Upper lobe of right lung (tissue), 1 donor: ENCODE measurements at regions not wholly inside any gene's neighbourhood (a gene's known extent, or its start where the extent isn't known, plus 50 kb on each side); places are given as distances from the start of the nearest gene placed in this dataset.

Experiments used
- ATAC-seq: fragments of 200-7000 bp; cut with Tn5 transposase; one replicate; pipeline ENCODE4 v1.9.1; 2020; ENCODE audit warnings: mild to moderate bottlenecking, moderate library complexity
- DNase-seq: peaks from one replicate; pipeline ENCODE4 v3.0.0-alpha.2; 2020
- H3K27ac ChIP-seq: fragments of 200-600 bp; one replicate; pipeline ENCODE4 v1.8.0; 2022
- H3K27me3 ChIP-seq: fragments of 200-600 bp; one replicate; pipeline ENCODE4 v1.8.0; 2022; ENCODE audit warnings: mild to moderate bottlenecking
- H3K36me3 ChIP-seq: fragments of 200-600 bp; one replicate; pipeline ENCODE4 v1.8.0; 2022
- H3K4me1 ChIP-seq: fragments of 200-600 bp; one replicate; pipeline ENCODE4 v1.8.0; 2022
- H3K4me3 ChIP-seq: fragments of 200-600 bp; one replicate; pipeline ENCODE4 v1.8.0; 2022; ENCODE audit warnings: mild to moderate bottlenecking
- H3K9me3 ChIP-seq: fragments of 200-600 bp; one replicate; pipeline ENCODE4 v1.8.0; 2022
- intact Hi-C: fragments of 100-400 bp; cut with DNase I; formaldehyde crosslinking; loops from one replicate; pipeline ENCODE4 v1.11.0; 2022
- TF ChIP-seq, protein P1 (sequence below): fragments of 200-600 bp; IDR thresholded peaks from one replicate; pipeline ENCODE4 v1.8.0; 2022; ENCODE audit warnings: antibody characterized with exemption
- donor health status: DM: no; HTN: yes; CAD: no; lungs with severe emphysema.

DNA sequence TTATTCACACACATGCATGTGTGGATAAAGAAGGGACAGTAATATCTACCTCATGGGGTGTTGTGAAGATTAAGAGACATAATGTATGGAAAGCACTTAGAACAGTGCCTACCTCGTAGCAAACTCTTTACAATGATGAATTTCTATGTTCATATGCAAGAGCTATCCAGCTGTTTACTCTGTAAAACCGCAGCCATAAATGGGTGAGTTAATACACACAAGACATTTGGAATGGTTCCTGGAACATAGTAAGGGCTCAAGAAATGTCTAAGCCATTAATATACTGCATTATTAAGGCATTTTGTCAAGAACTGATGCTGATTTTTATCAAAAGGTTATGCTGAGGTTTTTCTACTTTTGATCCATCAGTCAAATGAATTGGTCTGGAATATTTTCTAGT is 1076.2 kb downstream of the TSN start:
- TF ChIP-seq, protein P1, sequence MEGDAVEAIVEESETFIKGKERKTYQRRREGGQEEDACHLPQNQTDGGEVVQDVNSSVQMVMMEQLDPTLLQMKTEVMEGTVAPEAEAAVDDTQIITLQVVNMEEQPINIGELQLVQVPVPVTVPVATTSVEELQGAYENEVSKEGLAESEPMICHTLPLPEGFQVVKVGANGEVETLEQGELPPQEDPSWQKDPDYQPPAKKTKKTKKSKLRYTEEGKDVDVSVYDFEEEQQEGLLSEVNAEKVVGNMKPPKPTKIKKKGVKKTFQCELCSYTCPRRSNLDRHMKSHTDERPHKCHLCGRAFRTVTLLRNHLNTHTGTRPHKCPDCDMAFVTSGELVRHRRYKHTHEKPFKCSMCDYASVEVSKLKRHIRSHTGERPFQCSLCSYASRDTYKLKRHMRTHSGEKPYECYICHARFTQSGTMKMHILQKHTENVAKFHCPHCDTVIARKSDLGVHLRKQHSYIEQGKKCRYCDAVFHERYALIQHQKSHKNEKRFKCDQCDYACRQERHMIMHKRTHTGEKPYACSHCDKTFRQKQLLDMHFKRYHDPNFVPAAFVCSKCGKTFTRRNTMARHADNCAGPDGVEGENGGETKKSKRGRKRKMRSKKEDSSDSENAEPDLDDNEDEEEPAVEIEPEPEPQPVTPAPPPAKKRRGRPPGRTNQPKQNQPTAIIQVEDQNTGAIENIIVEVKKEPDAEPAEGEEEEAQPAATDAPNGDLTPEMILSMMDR: no peak
- H3K27me3 ChIP-seq: no peaks in the 10 kb centered on the region
- no peaks in the 10 kb centered on the region for H3K4me1 ChIP-seq
- no peak for DNase-seq
- ATAC-seq: no peak
- no peaks in the 10 kb centered on the region for H3K36me3 ChIP-seq
- H3K4me3 ChIP-seq: no peak overlapping the region
- H3K9me3 ChIP-seq: no peaks in the 10 kb centered on the region
- intact Hi-C loops: no loop called here
- H3K27ac ChIP-seq: no peak overlapping the region

DNA sequence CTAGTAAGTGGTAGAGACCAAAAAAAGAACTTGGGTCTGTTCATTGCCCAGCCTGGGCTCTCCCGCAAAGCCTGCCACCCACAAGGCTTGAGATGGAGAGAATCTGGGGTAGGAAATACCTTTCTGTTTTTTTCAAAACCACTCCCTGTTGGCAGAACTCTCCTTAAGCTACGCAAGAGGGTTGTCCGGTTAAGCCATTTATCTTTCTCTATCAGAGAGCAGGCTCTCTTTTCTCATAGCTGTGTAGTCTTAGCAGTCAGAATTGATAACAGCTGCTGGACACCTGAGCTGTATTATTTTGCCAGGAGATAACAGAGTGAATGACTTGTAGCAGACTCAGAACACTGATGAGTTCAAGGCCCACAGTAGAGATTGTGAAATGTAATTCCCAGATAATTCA is 1088.1 kb downstream of the TSN start:
- TF ChIP-seq, protein P1: no peak
- DNase-seq (no peak), ATAC-seq (no peak)
- no peak overlapping the region for H3K27ac ChIP-seq
- H3K4me1 ChIP-seq: no peaks in the 10 kb centered on the region
- H3K9me3 ChIP-seq: no peaks in the 10 kb centered on the region
- no peak overlapping the region for H3K4me3 ChIP-seq
- intact Hi-C loops: no loop called here
- no peaks in the 10 kb centered on the region for H3K27me3 ChIP-seq
- no peaks in the 10 kb centered on the region for H3K36me3 ChIP-seq

- TF ChIP-seq, protein P1: no peak
- intact Hi-C loops: no loop called here
- H3K9me3 ChIP-seq: no peaks in the 10 kb centered on the region
- H3K36me3 ChIP-seq: no peaks in the 10 kb centered on the region
- H3K4me1 ChIP-seq: no peaks in the 10 kb centered on the region
- H3K27ac ChIP-seq: no peak overlapping the region
- H3K4me3 ChIP-seq: no peak overlapping the region
- DNase-seq (no peak), ATAC-seq (no peak)
- no peaks in the 10 kb centered on the region for H3K27me3 ChIP-seq
These were observed 1095.7 kb downstream of the TSN start for GRCh38 chr2:122851161-122851560.

DNA sequence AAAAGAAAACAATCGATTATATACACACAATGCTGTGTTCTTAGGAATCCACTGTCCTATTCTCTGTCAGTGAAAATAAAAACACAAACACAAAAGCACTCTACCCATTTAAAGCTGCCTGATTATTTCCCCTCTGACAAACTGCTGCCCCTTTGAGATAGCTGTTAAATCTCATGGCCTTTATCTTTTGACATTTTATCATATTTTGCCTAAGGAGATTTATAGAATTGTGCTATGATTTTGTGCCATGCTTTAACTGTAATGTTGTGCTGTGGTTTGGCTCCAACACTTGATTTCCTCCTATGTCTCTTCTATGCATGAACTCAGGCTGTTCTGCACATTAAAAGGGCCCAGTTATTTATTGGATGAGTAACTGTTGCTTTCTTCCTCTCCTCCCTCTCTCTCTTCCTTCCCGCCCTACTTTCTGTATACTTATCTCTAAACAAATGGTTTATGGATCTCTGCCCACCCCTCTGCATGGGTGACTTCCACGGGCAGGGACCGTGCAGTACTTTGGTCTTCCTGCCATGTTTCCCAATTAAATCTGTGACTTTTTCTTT is 1096.6 kb downstream of the TSN start:
- Histone ChIP-seq H3K9me3 (no peaks in the 10 kb centered on the region), H3K4me3 (no peak overlapping the region), H3K36me3 (no peaks in the 10 kb centered on the region), H3K27me3 (no peaks in the 10 kb centered on the region), H3K4me1 (no peaks in the 10 kb centered on the region), H3K27ac (no peak overlapping the region)
- ATAC-seq (no peak), DNase-seq (no peak)
- TF ChIP-seq, protein P1: no peak
- intact Hi-C loops: no loop called here

DNA sequence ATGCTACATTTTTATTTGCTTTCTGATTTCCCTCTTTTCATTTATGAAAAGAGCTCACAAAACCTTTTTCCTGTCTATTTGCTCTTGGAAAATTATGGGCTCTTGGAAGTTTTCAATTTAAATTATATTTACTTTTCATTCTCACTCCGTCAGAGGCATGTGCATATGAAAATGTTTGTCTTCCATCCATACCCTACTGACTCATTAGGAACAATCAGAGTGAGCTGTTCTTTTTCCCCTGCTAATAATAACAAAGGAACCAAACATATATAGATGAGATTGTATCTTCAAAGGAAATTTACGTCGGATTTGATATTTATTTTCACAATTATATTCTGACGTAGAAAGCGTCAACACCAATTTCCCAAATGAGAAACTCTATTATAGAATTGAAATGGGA is 1101.2 kb downstream of the TSN start:
- Histone ChIP-seq H3K4me1 (no peaks in the 10 kb centered on the region), H3K27me3 (no peaks in the 10 kb centered on the region), H3K9me3 (no peaks in the 10 kb centered on the region), H3K36me3 (no peaks in the 10 kb centered on the region), H3K27ac (no peak overlapping the region), H3K4me3 (no peak overlapping the region)
- intact Hi-C loops: no loop called here
- no peak for DNase-seq
- TF ChIP-seq, protein P1: no peak
- ATAC-seq: no peak
